ENCODE measurements at regions not wholly inside any gene's neighbourhood (a gene's known extent, or its start where the extent isn't known, plus 50 kb on each side); places are given as distances from the start of the nearest gene placed in this dataset.
"Not testable (repeated sequence)": the region's sequence is repeated elsewhere in the genome, so short reads cannot be mapped to it uniquely, and the experiment has no call there.

DNA sequence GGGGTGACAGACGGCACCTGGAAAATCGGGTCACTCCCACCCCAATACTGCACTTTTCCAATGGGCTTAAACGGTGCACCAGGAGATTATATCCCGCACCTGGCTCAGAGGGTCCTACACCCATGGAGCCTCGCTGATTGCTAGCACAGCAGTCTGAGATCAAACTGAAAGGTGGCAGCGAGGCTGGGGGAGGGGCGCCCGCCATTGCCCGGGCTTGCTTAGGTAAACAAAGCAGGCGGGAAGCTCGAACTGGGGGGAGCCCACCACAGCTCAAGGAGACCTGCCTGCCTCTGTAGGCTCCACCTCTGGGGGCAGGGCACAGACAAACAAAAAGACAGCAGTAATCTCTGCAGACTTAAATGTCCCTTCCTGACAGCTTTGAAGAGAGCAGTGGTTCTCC, 208.1 kb downstream of the SLC38A4 start:
- DNase-seq = not testable (repeated sequence)

DNA sequence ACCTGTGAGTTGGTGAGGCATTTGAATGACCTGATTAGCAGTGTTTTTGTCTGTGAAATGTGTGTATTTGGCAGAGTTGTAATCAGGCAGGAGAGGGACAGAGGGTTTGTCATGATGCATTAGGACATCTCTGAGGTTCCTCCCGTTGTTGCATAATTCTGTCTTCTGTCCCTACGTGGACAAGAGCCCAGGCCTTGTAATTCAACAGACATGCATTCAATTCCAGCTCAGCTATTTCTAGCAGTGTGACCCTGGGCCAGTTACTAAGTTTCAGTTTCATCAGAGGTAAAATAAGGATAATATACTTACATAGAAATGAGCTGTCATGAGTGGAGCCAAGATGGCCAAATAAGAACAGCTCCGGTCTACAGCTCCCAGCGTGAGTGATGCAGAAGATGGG, 208.6 kb downstream of the SLC38A4 start:
- DNase-seq = peak; percentile 6

DNA sequence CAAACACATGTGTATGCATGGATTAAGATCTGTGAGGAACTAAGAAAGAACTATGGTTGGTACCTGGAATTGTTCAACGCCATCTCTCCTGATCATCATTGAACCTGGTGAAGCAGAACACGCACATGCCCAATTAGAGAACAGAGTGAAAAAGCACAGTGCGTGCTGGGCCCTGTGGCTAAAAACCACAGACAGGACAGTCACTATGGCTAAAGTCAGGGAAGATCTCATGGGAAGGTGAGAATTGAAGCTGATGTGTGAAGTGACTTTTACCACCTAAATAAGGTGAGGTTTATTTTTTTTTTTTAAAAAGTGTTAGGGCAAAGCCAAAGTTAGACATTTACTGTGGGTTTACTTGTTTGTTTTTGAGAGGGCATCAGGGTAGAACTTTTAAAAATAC, 215.0 kb downstream of the SLC38A4 start:
- DNase-seq = no peak

DNA sequence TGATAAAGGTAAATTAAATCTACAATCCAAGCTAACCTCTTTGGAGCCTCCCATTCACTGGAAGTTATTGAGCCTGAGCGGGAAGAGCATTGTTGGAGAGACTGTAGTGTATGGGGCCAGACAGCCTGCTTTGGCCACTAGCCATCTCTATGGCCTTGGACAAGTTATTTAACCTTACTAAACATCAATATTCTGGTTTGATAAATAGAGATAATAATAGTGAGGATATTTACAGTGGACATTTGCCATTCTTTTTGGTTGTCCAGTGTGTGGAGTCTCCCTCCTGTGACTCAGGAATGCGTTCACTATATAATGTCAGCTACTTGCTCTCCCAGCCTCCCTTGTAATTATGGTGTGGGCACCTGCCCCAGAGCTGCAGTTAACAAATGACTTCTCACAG, 216.1 kb downstream of the SLC38A4 start:
- no peak for DNase-seq

DNA sequence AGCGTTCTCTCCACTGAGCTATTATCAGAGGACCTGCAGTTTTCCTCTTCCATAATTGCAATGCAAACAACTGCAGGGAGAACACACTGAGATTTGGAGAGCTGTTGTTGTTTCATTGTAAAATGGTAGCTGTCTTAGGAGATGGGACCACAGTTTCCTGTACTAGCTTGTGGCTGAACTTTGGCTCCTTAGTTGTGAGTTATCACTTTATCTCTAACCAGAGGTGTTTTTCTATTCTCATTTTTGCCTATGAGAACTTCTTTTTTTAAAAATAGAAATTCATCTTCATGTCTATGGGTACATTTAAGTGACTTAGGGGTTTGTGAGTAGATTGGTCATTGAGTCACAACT, 216.5 kb downstream of the SLC38A4 start:
- no peak for DNase-seq

DNA sequence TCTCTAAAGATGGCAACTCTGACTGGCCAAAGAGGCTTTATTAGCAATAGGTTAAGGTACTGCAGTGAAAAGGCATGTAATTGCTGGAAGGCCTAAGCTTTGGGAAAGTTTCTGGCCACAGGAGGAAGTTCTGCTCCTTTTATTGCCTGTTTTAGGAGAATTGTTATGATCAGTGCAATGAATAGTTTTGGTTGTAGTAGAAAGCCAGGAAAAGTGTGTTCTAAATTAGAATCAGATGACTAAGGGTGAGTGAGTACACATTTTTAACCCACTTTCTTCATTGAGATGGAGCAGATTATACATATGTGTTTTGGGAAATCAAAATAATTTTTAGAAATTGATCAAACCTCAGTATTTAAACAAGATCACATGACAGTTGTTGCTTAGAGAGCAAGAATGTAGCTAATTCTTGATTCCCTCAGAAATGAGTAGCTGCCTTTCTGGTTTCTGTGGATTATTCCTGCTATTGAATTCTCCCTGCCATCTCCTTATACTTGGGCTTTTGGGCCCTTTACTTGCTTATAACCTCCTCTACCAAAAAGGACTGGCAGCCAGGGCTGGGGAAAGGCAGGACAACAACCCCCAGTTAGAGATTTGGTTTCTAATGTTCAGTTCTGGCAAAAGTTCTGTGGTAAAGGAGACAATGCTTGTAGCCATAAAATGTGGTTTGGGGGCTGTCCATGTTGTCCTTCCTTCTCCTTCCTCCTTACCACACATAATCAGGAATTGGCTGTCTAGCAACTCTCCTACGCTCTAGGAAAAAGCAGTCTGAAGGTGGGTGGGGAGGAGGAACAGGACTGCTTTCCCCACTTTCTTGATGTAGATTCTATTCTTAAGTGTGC, 217.1 kb downstream of the SLC38A4 start:
- DNase-seq = peak; percentile 3

DNA sequence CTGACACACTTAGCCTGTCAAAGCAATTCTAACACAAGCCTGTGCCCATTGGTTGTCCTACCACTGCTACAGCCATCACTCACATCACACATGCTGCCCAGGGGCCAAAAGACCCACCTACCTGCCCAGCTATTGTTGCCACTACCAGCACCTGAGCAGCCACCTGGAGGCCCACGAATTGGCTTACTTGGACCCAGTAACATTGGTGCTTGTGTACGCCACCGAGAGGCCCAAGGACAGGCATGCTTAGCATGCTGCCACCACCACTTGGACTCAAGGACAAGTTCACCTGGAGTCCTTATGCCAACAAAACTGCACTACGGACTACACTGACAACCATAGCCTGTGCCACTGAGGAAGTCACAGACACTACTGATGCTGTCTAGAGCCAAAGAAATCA, 221.1 kb downstream of the SLC38A4 start:
- DNase-seq = no peak

DNA sequence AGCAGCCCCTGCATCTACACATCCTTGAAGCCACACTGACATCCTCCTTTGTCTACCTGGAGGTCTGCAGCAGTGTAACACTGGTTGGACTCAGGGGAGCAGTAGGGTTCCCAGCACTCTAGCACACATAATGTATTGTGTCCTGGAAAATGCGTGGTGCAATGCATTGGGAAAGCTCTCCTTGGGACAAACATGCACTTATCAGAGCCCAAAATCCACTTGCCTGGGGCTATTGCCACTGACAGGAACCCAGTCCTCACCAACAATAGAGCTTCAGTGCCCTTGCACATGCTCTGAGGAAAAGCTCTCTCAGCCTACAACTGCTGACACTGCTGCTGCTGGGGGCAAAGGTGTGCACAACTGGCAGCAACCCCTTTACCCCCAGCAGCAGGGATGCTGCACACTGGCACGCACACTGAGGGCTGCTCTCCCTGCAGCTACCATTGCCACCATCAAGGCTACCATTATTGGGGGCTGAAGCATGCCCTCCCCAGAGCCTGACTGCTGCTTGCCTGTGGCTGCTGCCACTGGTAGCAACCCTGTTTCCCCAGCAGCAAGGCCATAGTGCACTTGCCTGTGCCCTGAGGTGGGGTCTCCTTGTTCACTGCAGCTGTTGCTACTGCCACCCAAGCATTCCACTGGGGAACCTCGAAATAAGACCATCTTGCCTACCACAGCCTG, 221.9 kb downstream of the SLC38A4 start:
- no peak for DNase-seq

DNA sequence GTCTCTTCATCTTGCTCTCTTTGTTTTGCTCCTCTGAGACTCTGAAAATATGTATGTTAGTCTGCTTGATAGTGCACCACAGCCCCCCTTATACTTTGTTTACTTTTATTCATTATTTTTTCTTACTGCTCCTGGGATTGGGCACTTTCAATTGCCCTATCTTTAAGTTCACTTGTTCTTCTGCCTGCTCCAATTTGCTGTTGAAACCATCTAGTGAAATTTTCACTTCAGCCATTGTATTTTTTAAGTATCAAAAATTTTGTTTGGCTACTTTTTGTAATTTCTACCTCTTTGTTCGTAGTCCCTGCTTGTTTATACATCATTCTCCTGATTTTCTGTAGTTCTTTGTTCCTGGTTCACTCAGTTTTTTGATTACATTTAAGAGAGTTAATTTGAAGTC, 223.3 kb downstream of the SLC38A4 start:
- DNase-seq = no peak

DNA sequence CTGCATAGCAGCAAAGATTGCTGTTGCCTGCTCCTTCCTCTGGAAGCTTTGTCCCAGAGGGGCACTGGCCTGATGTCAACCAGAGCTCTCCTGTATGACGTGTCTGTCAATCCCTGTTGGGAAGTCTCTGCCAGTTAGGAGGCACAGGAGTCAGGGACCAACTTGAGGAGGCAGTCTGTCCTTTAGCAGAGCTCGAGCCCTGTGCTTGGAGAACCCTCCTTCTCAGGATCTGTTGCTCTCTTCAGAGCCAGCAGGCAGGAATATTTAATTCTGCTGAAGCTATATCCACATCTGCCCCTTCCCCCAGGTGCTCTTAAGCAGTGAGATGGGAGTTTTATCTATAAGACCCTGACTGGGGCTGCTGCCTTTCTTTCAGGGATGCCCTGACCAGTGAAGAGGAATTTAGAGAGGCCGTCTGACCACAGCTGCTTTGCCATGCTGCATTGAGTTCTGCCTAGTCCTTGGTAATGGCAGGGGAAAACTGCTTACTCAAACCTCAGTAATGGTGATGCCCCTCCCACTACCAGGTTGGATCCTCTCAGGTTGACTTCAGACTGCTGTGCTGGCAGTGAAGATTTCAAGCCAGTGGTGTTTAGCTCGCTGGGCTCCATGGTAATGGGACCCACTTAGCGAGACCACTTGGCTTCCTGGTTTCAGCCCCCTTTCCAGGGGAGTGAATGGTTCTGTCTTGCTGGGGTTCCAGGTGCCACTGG, 218.6 kb upstream of the SLC38A2 start:
- no peak for DNase-seq

DNA sequence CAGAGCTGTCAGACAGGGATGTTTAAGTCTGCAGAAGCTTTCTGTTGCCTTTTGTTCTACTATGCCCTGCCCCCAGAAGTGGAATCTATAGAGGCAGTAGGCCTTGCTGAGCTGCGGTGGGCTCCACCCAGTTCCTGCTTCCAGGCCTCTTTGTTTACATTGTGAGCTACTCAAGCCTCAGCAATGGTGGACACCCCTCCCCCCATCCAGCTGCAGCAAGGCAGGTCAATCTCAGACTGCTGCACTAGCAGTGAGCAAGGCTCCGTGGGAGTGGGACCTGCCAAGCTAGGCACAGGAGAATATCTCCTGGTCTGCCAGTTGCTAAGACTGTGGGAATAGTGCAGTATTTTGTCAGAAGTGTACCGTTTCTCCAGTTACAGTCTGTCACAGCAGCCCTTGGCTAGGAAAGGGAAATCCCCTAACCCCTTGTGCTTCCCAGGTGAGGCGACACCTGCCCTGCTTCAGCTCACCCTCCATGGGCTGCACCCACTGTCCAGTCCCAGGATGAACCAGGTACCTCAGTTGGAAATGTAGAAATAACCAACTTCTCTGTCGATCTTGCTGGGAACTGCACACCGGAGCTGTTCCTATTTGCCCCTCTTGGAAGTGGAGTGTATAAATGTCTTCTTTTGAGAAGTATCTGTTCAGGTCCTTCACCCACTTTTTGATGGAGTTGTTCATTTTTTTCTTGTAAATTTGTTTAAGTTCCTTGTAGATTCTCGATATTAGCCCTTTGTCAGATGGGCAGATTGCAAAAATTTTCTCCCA, 213.5 kb upstream of the SLC38A2 start:
- no peak for DNase-seq

DNA sequence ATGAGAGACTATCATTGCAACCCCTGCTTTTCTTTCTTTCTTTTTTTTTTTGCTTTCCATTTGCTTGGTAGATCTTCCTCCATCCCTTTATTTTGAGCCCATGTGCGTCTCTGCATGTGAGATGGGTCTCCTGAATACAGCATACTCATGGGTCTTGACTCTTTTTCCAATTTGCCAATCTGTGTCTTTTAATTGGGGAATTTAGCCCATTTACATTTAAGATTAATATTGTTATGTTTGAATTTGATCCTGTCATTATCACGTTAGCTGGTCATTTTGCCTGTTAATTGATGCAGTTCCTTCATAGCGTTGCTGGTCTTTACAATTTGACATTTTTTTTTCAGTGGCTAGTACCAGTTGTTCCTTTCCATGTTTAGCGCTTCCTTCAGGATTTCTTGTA, 211.5 kb upstream of the SLC38A2 start:
- DNase-seq = not testable (repeated sequence)

DNA sequence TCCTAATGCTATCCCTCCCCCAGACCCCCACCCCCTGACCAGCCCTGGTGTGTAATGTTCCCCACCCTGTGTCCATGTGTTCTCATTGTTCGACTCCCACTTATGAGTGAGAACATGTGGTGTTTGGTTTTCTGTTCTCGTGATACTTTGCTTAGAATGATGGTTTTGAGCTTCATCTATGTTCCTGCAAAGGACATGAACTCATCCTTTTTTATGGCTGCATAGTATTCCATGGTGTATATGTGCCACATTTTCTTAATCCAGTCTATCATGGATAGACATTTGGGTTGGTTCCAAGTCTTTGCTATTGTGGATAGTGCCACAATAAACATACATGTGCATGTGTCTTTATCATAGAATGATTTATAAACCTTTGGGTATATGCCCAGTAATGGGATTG, 209.4 kb upstream of the SLC38A2 start:
- not testable (repeated sequence) for DNase-seq

DNA sequence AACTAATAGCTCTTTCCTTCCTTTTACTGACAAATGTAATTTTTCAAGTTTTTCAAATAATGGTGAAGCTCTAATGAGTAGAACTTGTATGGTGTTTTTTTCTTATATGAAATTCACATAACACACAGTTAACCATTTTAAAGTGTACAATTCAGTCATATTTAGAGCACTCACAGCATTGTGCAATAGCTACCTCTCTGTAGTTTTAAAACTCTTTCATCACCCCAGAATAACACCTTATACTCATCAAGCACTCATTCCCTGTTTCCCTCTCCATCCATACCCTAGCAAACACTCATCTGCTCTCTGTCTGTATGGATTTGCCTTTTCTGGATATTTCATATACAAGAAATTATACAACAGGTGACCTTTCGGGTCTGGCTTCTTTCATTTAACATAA, 207.9 kb upstream of the SLC38A2 start:
- DNase-seq = no peak

DNA sequence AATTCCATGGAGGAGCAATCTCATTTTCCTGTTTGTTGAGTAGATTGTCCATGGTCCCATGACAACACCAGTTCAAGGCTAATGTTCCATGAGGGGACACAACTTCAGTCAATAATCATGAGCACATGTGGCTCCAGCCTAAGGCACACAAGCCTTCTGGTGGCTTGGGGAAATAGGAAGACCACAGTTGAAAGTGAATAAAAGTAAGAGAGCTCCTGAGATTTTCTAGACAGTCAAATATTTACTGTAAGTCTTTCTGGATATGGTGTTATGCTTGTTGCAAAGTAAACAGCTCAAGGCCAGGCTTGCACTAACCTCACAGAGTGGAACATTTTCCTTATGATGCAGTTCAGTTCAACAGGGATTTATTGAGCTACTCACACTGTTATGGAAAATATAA, 206.9 kb upstream of the SLC38A2 start:
- no peak for DNase-seq

DNA sequence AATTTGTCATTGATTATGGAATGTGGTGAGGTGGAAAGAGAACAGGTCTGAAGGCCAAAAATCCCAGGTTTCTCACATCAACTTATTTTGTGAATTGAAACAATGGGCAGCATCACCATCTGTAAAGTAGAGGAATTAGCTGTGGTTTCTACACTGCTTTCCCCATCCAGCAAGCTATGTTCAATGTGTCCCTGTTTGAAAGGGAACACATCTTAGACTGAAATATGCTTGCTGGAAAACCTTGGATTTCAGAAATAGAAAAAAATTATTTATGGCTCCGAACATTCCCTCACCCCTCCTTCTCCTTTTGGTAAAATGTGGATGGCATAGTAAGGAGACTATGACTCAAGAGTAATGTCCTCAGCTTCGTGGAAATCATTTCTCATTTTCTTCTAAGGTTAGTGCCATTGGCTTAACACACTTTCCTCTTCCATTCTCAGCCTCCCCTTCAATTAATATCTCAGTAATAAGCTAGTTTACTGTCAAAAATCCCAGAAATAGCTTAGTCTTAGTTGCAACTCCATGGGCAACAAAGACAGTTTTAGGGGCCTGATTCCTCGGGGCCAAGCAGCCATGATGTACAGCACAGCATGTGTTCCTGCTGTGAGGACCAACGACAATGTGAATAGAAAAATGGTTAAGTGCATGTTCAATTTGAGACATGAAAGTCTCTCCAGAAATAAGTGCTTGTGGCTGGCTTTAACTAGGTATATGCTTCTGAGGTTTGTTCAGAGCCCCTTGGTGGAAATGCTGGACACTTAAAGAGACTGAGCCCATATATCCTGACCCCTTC, 205.8 kb upstream of the SLC38A2 start:
- DNase-seq = no peak

DNA sequence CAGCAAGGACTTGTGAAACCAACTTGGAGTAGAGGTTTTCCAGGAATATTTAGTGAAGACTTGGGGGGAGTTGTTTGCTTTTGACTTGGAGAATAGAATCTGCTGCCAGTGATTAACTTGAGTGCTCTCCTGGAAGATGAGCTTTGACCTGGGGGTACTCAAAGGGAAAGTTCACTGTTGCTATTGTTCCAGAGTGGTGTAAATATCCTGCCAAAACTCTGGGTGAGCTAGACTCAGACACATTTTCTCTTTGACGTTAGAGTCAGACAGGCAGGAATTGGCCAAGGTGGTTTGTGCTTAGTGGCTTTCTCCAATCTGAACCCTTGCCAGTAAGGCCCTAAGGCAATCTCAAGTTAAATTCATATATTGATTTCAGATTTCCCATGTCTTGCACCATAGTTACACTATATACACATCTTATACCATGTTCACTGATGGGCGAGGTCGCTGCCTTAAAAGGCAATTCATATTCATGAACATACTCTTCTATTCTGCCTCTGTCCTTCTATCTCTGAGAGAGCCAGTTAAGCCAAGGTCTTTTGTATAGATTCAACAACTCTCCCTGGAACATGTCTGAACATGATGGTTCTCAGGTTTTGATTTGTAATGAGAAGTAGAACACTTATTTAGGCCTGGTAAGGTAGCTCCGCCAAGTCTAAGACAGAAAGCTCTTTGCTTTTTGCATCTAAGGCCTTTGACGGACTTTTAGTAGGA, 204.6 kb upstream of the SLC38A2 start:
- no peak for DNase-seq

DNA sequence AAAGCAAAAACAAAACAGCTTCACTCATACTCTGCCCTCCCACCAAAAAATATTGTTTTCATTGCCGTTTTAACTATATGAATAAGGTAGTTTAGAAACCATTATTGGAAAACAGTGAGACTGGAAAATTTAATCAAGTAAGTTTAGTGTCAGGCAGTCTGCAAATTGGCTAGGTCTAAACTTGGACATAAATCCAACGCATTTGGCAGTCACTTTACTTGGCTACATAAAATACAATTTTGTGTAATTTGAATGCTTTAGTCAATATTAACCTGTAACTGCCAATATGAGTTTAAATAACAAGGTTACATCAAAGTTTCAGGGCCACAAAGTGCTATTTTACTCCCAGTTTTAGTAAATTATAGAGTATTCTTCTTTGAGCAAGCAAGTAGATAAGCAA, 202.3 kb upstream of the SLC38A2 start:
- DNase-seq = no peak

DNA sequence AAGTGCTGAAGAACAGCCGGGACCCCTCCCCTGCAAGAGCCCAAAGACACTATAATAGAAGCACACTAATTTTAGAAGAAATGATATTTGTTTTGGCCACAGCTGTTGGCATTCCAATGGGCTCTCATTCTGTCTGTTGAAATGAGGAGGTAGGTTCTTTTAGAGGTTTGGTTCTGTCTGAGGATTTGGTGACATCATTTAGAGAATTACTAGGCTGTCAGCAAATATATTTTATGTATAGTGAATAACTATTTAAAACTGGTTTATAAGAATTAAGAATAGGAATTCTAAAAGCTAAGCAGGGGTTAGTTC, 200.7 kb upstream of the SLC38A2 start:
- DNase-seq = no peak

DNA sequence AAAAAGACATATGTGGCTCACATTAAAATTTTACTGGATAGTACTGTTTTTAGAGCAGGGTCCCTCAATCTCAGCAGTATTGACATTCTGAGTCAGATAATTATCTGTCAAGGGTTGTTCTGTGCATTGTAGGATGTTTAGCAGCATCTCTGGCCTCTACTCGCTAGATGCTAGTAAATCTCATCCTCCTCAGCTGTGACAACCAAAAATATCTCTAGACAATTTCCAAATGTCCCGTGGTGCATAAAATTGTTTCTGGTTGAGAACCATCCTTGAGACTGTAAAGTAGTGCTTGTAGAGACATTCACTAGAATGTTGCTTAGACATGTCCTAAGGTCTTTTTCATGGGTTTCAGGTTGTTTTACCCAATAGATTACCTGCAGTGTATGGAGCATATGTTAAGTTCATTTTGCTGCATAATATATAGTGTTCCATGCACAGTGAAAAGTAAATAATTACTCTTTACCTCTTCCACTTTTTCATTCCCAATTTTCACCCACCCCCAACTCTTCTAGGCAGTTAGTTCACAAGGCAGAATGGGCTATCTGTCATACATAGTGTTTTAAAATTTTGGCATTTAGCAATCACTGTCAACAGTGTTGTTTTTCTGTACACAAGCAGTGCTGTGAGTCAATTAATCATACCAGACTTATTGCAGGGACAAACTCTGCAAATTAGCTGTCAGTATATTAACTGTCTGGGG, 200.2 kb upstream of the SLC38A2 start:
- DNase-seq = no peak

DNA sequence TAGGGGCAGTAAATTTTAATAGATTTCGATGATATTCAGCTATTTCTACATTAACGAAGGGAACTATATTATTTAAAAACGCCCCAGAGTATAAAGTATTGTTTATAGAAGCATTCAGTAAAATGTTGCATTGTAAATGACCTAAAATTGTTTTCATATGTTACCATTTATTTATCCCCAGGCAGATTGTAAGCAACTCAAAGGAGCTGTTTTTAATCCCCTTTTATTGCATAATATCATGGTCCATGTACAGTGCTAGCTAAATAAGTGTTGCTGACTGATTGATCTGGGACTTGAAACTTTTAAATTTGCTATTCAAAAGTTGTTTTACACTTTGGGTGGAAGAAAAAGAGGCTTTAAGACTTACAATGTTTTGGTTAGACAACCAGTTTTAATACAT, 199.0 kb upstream of the SLC38A2 start:
- no peak for DNase-seq

Data from suppressor macrophage treated with lipopolysaccharide for 4 hours (primary cell).